Keratinocyte (primary cell): ENCODE measurements at regions not wholly inside any gene's neighbourhood (a gene's known extent, or its start where the extent isn't known, plus 50 kb on each side); places are given as distances from the start of the nearest gene placed in this dataset.

Source experiments
- DNase-seq: peaks from one replicate; pipeline ENCODE4 v3.0.0-alpha.2; 2011; ENCODE audit warnings: low read depth, missing footprints, low spot score
- FAIRE-seq: peaks from 2 replicates; lab custom pipeline; 2011; peaks lifted over from hg19 to GRCh38; lab: Jason Lieb, UNC
- H2AFZ ChIP-seq: 2 replicates; pipeline ENCODE4 v1.6.0; 2012; ENCODE audit warnings: low read length, control low read depth, inconsistent platforms; ENCODE audit not compliant: control insufficient read depth
- H3K27ac ChIP-seq: 2 replicates; pipeline ENCODE4 v1.5.1; 2011; ENCODE audit warnings: low read length; ENCODE audit not compliant: control insufficient read depth, insufficient read depth
- H3K27me3 ChIP-seq: 3 replicates; pipeline ENCODE4 v1.6.0; 2011; ENCODE audit warnings: low read length; ENCODE audit not compliant: control insufficient read depth, insufficient read depth; ENCODE audit errors: extremely low read depth
- H3K36me3 ChIP-seq, 2 experiments: 2 replicates in 1 of 2; 3 replicates in 1 of 2; pipeline ENCODE4 v1.5.1; 2011; ENCODE audit warnings: low read length in 2 of 2, mild to moderate bottlenecking in 1 of 2; ENCODE audit not compliant: control insufficient read depth in 2 of 2, insufficient read depth in 2 of 2; ENCODE audit errors: extremely low read depth in 1 of 2
- H3K4me1 ChIP-seq: 3 replicates; pipeline ENCODE4 v1.5.1; 2011; ENCODE audit warnings: low read length; ENCODE audit not compliant: control insufficient read depth, insufficient read depth; ENCODE audit errors: extremely low read depth
- H3K4me2 ChIP-seq: 3 replicates; pipeline ENCODE4 v1.6.0; 2011; ENCODE audit warnings: low read depth, low read length; ENCODE audit not compliant: control insufficient read depth, insufficient read depth; ENCODE audit errors: extremely low read depth
- H3K4me3 ChIP-seq, 3 experiments: fragments of 200-600 bp in 1 of 3; sonication (generic) in 1 of 3; 2 replicates in 2 of 3; 3 replicates in 1 of 3; pipeline ENCODE4 v1.5.1; 2011 to 2016; ENCODE audit warnings: low read length in 3 of 3, mild to moderate bottlenecking in 3 of 3, control low read depth in 2 of 3, inconsistent platforms in 1 of 3, low read depth in 1 of 3, mixed read lengths in 1 of 3, mixed run types in 1 of 3, moderate library complexity in 1 of 3; ENCODE audit not compliant: control insufficient read depth in 2 of 3, insufficient read depth in 2 of 3; ENCODE audit errors: extremely low read depth in 1 of 3
- H3K79me2 ChIP-seq: 2 replicates; pipeline ENCODE4 v1.6.0; 2012; ENCODE audit warnings: low read length; ENCODE audit not compliant: control insufficient read depth, insufficient read depth
- H3K9ac ChIP-seq: 3 replicates; pipeline ENCODE4 v1.6.0; 2011; ENCODE audit warnings: low read length; ENCODE audit not compliant: control insufficient read depth, insufficient read depth; ENCODE audit errors: extremely low read depth
- H3K9me1 ChIP-seq: 3 replicates; pipeline ENCODE4 v1.6.0; 2011; ENCODE audit warnings: low read length; ENCODE audit not compliant: control insufficient read depth, insufficient read depth; ENCODE audit errors: extremely low read depth
- H3K9me3 ChIP-seq: 2 replicates; pipeline ENCODE4 v1.5.1; 2012; ENCODE audit warnings: low read depth, low read length; ENCODE audit not compliant: control insufficient read depth
- H4K20me1 ChIP-seq: 3 replicates; pipeline ENCODE4 v1.6.0; 2011; ENCODE audit warnings: low read length; ENCODE audit not compliant: control insufficient read depth, insufficient read depth; ENCODE audit errors: extremely low read depth
- CTCF ChIP-seq, 3 experiments: IDR thresholded peaks in 1 of 3; conservative IDR thresholded peaks in 1 of 3; optimal IDR thresholded peaks in 1 of 3; 2 replicates in 2 of 3; 3 replicates in 1 of 3; pipeline versions ENCODE3 to v1.5.1; 2011; ENCODE audit warnings: low read length in 3 of 3, mild to moderate bottlenecking in 3 of 3, moderate library complexity in 2 of 3, control low read depth in 1 of 3, inconsistent platforms in 1 of 3; ENCODE audit not compliant: insufficient read depth in 2 of 3; ENCODE audit errors: extremely low read depth in 1 of 3
- EZH2 ChIP-seq: IDR thresholded peaks from one replicate; pipeline ENCODE4 v1.6.1; 2012; ENCODE audit warnings: inconsistent platforms, mild to moderate bottlenecking, low read length, moderate library complexity
- dilution Hi-C: fragments of 300-500 bp; cut with MboI; formaldehyde crosslinking; loops from one replicate; pipeline ENCODE4 v1.7.0; 2020; ENCODE audit warnings: low sequenced_read_pairs; ENCODE audit not compliant: extremely low pct_ligation_motif_present

- peaks cover 28% of the 10 kb centered on the region for H3K4me1 ChIP-seq
- no peak overlapping the region for H2AFZ ChIP-seq
- no peak overlapping the region for H3K4me2 ChIP-seq
- H3K27ac ChIP-seq, result no peak overlapping the region
- H4K20me1 ChIP-seq, result no peaks in the 10 kb centered on the region
- H3K4me3 ChIP-seq, result no peak overlapping the region
- TF ChIP-seq EZH2 (no peak), CTCF (optimal IDR thresholded peaks at IDR 0.05 in 1 of 3, IDR thresholded peaks at IDR 0.05 in 1 of 3, conservative IDR thresholded peaks at IDR 0.05 in 1 of 3; ENCODE audit: extremely low read depth in 1 of 3, insufficient read depth in 2 of 3, low read length in 3 of 3) (peak; percentile 71 to 86 (median 78))
- dilution Hi-C loops, result no loop called here
- H3K9ac ChIP-seq, result no peak overlapping the region
- H3K79me2 ChIP-seq, result no peaks in the 10 kb centered on the region
- no peaks in the 10 kb centered on the region for H3K9me1 ChIP-seq
- H3K9me3 ChIP-seq, result no peaks in the 10 kb centered on the region
- FAIRE-seq (peak; percentile 85), DNase-seq (no peak)
- no peaks in the 10 kb centered on the region for H3K27me3 ChIP-seq
- H3K36me3 ChIP-seq, result no peaks in the 10 kb centered on the region
These were observed 342.7 kb upstream of the NR5A2 start for GRCh38 chr1:199684686-199685273.

GRCh38 chr1:199685369-199685768, 342.1 kb upstream of the NR5A2 start:
- Histone ChIP-seq H3K9me3 (no peaks in the 10 kb centered on the region), H3K4me3 (no peak overlapping the region), H3K36me3 (no peaks in the 10 kb centered on the region), H4K20me1 (no peaks in the 10 kb centered on the region), H3K4me1 (peaks cover 28% of the 10 kb centered on the region), H3K9me1 (no peaks in the 10 kb centered on the region), H2AFZ (no peak overlapping the region), H3K27ac (no peak overlapping the region), H3K9ac (no peak overlapping the region), H3K4me2 (no peak overlapping the region), H3K79me2 (no peaks in the 10 kb centered on the region), H3K27me3 (no peaks in the 10 kb centered on the region)
- FAIRE-seq (peak; percentile 76), DNase-seq (no peak)
- dilution Hi-C loops, result no loop called here
- TF ChIP-seq CTCF (optimal IDR thresholded peaks at IDR 0.05 in 1 of 3, IDR thresholded peaks at IDR 0.05 in 1 of 3, conservative IDR thresholded peaks at IDR 0.05 in 1 of 3; ENCODE audit: extremely low read depth in 1 of 3, insufficient read depth in 2 of 3, low read length in 3 of 3) (no peak), EZH2 (no peak)
